ENCODE measurements at regions not wholly inside any gene's neighbourhood (a gene's known extent, or its start where the extent isn't known, plus 50 kb on each side); places are given as distances from the start of the nearest gene placed in this dataset.

DNA sequence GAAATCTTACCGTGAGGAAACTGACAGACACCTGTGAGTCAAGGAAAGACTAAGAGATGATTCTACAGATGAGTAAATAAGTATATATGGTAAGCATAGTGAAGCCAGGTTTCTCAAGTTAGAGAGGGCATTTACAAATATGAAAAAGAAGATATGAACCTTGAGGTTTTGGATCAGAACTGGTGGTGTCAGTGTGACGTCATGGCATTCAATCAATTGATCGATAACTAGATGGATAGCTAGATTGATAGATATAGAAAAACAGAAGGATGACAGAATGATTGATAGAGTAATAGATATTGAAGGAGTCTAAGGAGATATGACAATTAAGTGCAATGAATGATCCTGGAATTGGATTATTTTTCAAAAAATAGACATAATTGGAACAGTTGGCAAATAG, 350.2 kb upstream of the MC4R start:
- WGBS, 2 experiments (ENCODE audit: extremely low coverage in 2 of 2, insufficient read length in 1 of 2), result 56% methylated on average over 2 of the region's 3 CpGs; no CpG with 5 or more reads in 1 of the 2 experiments
- H2BK5ac ChIP-seq (ENCODE audit: low read depth, low read length, poor library complexity, severe bottlenecking), result no peak overlapping the region
- no peak overlapping the region for H3K4me2 ChIP-seq (ENCODE audit: low read depth, low read length)
- H2BK20ac ChIP-seq (ENCODE audit: low read depth, low read length), result no peak overlapping the region
- no peaks in the 10 kb centered on the region for H3K9me1 ChIP-seq (ENCODE audit: insufficient read depth, low read length)
- no peak overlapping the region for H2BK120ac ChIP-seq (ENCODE audit: low read depth, low read length)
- no peaks in the 10 kb centered on the region for H3K36me3 ChIP-seq (ENCODE audit: control insufficient read depth, insufficient read depth, low read length)
- no peaks in the 10 kb centered on the region for H3K4me1 ChIP-seq (ENCODE audit: control insufficient read depth, insufficient read depth, low read length)
- intact Hi-C loops (cut with micrococcal nuclease), result no loop called here
- no peak overlapping the region for H3K4me3 ChIP-seq (ENCODE audit: insufficient read depth, low read depth, low read length)
- ATAC-seq (ENCODE audit: low read depth) (no peak), DNase-seq (no peak)
- no peak overlapping the region for H2AFZ ChIP-seq (replicated peaks; ENCODE audit: low read length, poor library complexity)
- H3K9ac ChIP-seq (ENCODE audit: low read depth, low read length), result no peak overlapping the region
- H3K79me1 ChIP-seq (ENCODE audit: low read depth in 1 of 2, low read length in 2 of 2), result no peaks in the 10 kb centered on the region
- no peak overlapping the region for H2AK5ac ChIP-seq (ENCODE audit: low read depth, low read length)
- no TSS peak for BruUV-seq (replicated peaks)
- CTCF ChIA-PET, result no interaction called here
- dilution Hi-C loops (cut with HindIII; ENCODE audit: low sequenced_read_pairs, unreplicated experiment), result no loop called here
- H4K8ac ChIP-seq (ENCODE audit: low read depth in 2 of 2, low read length in 2 of 2), result no peak overlapping the region
- no peaks in the 10 kb centered on the region for H4K20me1 ChIP-seq (ENCODE audit: insufficient read depth, low read length)
- H2BK15ac ChIP-seq (ENCODE audit: low read depth, low read length), result no peak overlapping the region
- in situ Hi-C loops (cut with MboI; ENCODE audit: low sequenced_read_pairs), result no loop called here
- no peak overlapping the region for H3K56ac ChIP-seq (ENCODE audit: extremely low read depth, insufficient read depth, low read length)
- no peak overlapping the region for H3K4ac ChIP-seq (ENCODE audit: low read depth, low read length)
- TF ChIP-seq CEBPB (IDR thresholded peaks at IDR 0.05; ENCODE audit: low read depth, low read length), result no peak
- no peak for TF ChIP-seq FOS (IDR thresholded peaks at IDR 0.05; ENCODE audit: low read depth, low read length)
- TF ChIP-seq CHD1 (IDR thresholded peaks at IDR 0.05; ENCODE audit: low read depth, low read length), result no peak
- no peak for TF ChIP-seq MXI1 (IDR thresholded peaks at IDR 0.05; ENCODE audit: borderline replicate concordance, low read depth, low read length)
- no peak for TF ChIP-seq MAZ (IDR thresholded peaks at IDR 0.05; ENCODE audit: borderline replicate concordance, low read depth, low read length)
- TF ChIP-seq RAD21 (IDR thresholded peaks at IDR 0.05; ENCODE audit: low read length), result no peak
- TF ChIP-seq RFX5 (IDR thresholded peaks at IDR 0.05; ENCODE audit: low read depth, low read length), result no peak
- TF ChIP-seq MAFK (IDR thresholded peaks at IDR 0.05; ENCODE audit: low read depth, low read length), result no peak
- TF ChIP-seq, protein P1, sequence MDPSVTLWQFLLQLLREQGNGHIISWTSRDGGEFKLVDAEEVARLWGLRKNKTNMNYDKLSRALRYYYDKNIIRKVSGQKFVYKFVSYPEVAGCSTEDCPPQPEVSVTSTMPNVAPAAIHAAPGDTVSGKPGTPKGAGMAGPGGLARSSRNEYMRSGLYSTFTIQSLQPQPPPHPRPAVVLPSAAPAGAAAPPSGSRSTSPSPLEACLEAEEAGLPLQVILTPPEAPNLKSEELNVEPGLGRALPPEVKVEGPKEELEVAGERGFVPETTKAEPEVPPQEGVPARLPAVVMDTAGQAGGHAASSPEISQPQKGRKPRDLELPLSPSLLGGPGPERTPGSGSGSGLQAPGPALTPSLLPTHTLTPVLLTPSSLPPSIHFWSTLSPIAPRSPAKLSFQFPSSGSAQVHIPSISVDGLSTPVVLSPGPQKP (IDR thresholded peaks at IDR 0.05; ENCODE audit: borderline replicate concordance, low read depth, low read length), result no peak
- TF ChIP-seq SMC3 (IDR thresholded peaks at IDR 0.05; ENCODE audit: low read depth, low read length), result no peak
- TF ChIP-seq, protein P2, sequence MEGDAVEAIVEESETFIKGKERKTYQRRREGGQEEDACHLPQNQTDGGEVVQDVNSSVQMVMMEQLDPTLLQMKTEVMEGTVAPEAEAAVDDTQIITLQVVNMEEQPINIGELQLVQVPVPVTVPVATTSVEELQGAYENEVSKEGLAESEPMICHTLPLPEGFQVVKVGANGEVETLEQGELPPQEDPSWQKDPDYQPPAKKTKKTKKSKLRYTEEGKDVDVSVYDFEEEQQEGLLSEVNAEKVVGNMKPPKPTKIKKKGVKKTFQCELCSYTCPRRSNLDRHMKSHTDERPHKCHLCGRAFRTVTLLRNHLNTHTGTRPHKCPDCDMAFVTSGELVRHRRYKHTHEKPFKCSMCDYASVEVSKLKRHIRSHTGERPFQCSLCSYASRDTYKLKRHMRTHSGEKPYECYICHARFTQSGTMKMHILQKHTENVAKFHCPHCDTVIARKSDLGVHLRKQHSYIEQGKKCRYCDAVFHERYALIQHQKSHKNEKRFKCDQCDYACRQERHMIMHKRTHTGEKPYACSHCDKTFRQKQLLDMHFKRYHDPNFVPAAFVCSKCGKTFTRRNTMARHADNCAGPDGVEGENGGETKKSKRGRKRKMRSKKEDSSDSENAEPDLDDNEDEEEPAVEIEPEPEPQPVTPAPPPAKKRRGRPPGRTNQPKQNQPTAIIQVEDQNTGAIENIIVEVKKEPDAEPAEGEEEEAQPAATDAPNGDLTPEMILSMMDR (conservative IDR thresholded peaks at IDR 0.05; ENCODE audit: low read depth, low read length), result no peak
- TF ChIP-seq RCOR1 (IDR thresholded peaks at IDR 0.05; ENCODE audit: insufficient replicate concordance, low read length), result no peak
- no peak for TF ChIP-seq NFE2L2 (IDR thresholded peaks at IDR 0.05; ENCODE audit: low read depth, low read length)
- no peak for TF ChIP-seq POLR2A (IDR thresholded peaks at IDR 0.05; ENCODE audit: low read depth, low read length)
- TF ChIP-seq, protein P3, sequence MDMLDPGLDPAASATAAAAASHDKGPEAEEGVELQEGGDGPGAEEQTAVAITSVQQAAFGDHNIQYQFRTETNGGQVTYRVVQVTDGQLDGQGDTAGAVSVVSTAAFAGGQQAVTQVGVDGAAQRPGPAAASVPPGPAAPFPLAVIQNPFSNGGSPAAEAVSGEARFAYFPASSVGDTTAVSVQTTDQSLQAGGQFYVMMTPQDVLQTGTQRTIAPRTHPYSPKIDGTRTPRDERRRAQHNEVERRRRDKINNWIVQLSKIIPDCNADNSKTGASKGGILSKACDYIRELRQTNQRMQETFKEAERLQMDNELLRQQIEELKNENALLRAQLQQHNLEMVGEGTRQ (IDR thresholded peaks at IDR 0.05; ENCODE audit: low read depth, low read length), result no peak
- TF ChIP-seq BHLHE40 (IDR thresholded peaks at IDR 0.05; ENCODE audit: low read depth, low read length), result no peak
- POLR2A ChIA-PET (ENCODE audit: unreplicated experiment), result no interaction called here
- no peak overlapping the region for H3K23ac ChIP-seq (ENCODE audit: low read depth, low read length)
- no peak overlapping the region for H3K14ac ChIP-seq (replicated peaks; ENCODE audit: low read depth, low read length)
- H4K91ac ChIP-seq (ENCODE audit: insufficient read depth, low read depth, low read length), result no peak overlapping the region
- no peak overlapping the region for H3K18ac ChIP-seq (ENCODE audit: low read depth, low read length)
- no peaks in the 10 kb centered on the region for H3K27me3 ChIP-seq (ENCODE audit: control insufficient read depth, insufficient read depth, low read length)
- H2AK9ac ChIP-seq (replicated peaks; ENCODE audit: low read depth, low read length, poor library complexity), result no peak overlapping the region
- no peak overlapping the region for H4K5ac ChIP-seq (ENCODE audit: low read depth, low read length)
- H3K9me3 ChIP-seq (ENCODE audit: control insufficient read depth, insufficient read depth, low read length), result 0 out of 2 replicates have a peak, but pooled peaks cover 2% of the 10 kb centered on the region
- no peak overlapping the region for H3K27ac ChIP-seq (ENCODE audit: insufficient read depth, low read length)

Data from IMR-90 (cell line).